Prostate gland (tissue), 2 donors: ENCODE measurements at regions not wholly inside any gene's neighbourhood (a gene's known extent, or its start where the extent isn't known, plus 50 kb on each side); places are given as distances from the start of the nearest gene placed in this dataset.

Source experiments
- CTCF ChIP-seq, 4 experiments: fragments of 200-600 bp in 2 of 4; fragments of 450-650 bp in 2 of 4; sonication (generic) in 2 of 4; IDR thresholded peaks; 1 replicate in 3 of 4; 2 replicates in 1 of 4; pipeline ENCODE4 v1.5.1; 2016 to 2019; ENCODE audit warnings: antibody characterized with exemption in 4 of 4, mild to moderate bottlenecking in 2 of 4, moderate library complexity in 2 of 4
- POLR2A ChIP-seq: fragments of 450-650 bp; IDR thresholded peaks from one replicate; pipeline ENCODE4 v1.6.1; 2016; ENCODE audit warnings: antibody characterized with exemption, mild to moderate bottlenecking
- POLR2AphosphoS5 ChIP-seq: sonication (generic); formaldehyde crosslinking; IDR thresholded peaks from one replicate; pipeline ENCODE4 v1.6.1; 2017; ENCODE audit warnings: antibody characterized with exemption

- TF ChIP-seq CTCF (IDR thresholded peaks at IDR 0.05), result no peak
- TF ChIP-seq POLR2AphosphoS5, result no peak
- TF ChIP-seq POLR2A, result no peak
Observed at GRCh38 chr2:81249152-81249551, 944.6 kb upstream of the LRRTM1 start.
